H1 (cell line): ENCODE measurements at regions not wholly inside any gene's neighbourhood (a gene's known extent, or its start where the extent isn't known, plus 50 kb on each side); places are given as distances from the start of the nearest gene placed in this dataset.

Source experiments
- ASH2L ChIP-seq: fragments of 200-600, 300-600 bp; sonication (generic); IDR thresholded peaks from one replicate; pipeline ENCODE4 v1.7.1; 2017; ENCODE audit warnings: low read length
- BACH1 ChIP-seq: IDR thresholded peaks from 2 replicates; pipeline ENCODE4 v1.6.1; 2012; ENCODE audit warnings: low read length, improper control_type of control experiment
- GABPA ChIP-seq: IDR thresholded peaks from 2 replicates; pipeline ENCODE4 v1.6.1; 2011; ENCODE audit warnings: mild to moderate bottlenecking, low read length, moderate library complexity, borderline replicate concordance; ENCODE audit not compliant: insufficient read depth
- JUN ChIP-seq: IDR thresholded peaks from 2 replicates; pipeline ENCODE4 v1.6.1; 2011; ENCODE audit warnings: low read depth, mild to moderate bottlenecking, improper control_type of control experiment, low read length
- KDM4A ChIP-seq: IDR thresholded peaks from one replicate; pipeline ENCODE4 v1.7.1; 2012; ENCODE audit warnings: low read depth, mild to moderate bottlenecking, moderate library complexity, low read length, inconsistent platforms; ENCODE audit not compliant: severe bottlenecking
- POLR2AphosphoS5 ChIP-seq: IDR thresholded peaks from 2 replicates; pipeline ENCODE4 v1.6.1; 2011; ENCODE audit warnings: low read depth, low read length
- RAD21 ChIP-seq, 2 experiments: IDR thresholded peaks in 1 of 2; conservative IDR thresholded peaks in 1 of 2; 2 replicates each; pipeline ENCODE4 v1.6.1; 2011; ENCODE audit warnings: low read depth in 2 of 2, low read length in 2 of 2, improper control_type of control experiment in 1 of 2, inconsistent platforms in 1 of 2, mild to moderate bottlenecking in 1 of 2, moderate library complexity in 1 of 2
- RNF2 ChIP-seq: fragments of 200-900, 300-1000 bp; sonication (generic); IDR thresholded peaks from 2 replicates; pipeline ENCODE4 v1.7.1; 2016; ENCODE audit warnings: borderline replicate concordance, low read depth, mild to moderate bottlenecking, antibody characterized with exemption, low read length; ENCODE audit not compliant: poor library complexity, severe bottlenecking; ENCODE audit errors: missing control alignments
- SP4 ChIP-seq: IDR thresholded peaks from 2 replicates; pipeline ENCODE4 v1.6.1; 2012; ENCODE audit warnings: low read length, inconsistent platforms
- TEAD4 ChIP-seq: IDR thresholded peaks from 2 replicates; pipeline ENCODE4 v1.6.1; 2012; ENCODE audit warnings: low read depth, low read length, inconsistent platforms, mixed read lengths
- TF ChIP-seq, protein P1 (sequence below): fragments of 300-600 bp; sonication (generic); IDR thresholded peaks from 2 replicates; pipeline ENCODE4 v1.7.1; 2012; ENCODE audit warnings: low read length, moderate library complexity, mild to moderate bottlenecking, inconsistent platforms; ENCODE audit not compliant: insufficient replicate concordance

DNA sequence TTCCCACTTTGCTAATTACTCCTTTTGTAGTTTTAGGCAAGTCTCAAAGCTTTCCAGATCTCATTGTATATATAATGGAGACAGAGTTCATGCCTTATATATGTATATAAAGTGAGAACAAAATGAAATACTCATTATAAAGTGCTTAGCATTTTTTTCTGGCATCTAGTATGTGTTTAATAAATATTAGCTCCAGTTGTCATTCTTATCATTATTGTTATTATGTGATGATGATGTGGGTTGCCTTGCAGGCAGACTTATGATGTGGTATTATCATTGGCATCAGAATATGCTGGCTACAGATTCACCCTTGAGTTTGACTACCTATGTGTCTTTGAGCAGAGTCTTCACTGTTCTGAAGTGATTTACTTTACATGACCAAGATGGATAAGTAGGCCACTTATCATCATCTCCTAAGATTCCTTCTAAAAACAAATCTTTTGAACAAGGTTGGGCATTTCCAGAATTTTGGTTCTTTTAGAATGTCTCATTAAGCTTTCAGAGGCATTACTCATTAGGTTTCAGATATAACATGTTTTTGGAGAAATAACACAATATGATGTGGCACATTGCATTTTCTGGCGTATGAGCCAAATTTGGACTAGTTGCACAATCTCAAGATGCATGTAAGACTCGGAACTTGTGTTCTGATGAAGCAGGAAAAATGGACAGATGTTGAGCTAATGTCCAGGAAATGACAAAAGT, 145.6 kb upstream of the TNC start (continued):
- TF ChIP-seq, protein P1, sequence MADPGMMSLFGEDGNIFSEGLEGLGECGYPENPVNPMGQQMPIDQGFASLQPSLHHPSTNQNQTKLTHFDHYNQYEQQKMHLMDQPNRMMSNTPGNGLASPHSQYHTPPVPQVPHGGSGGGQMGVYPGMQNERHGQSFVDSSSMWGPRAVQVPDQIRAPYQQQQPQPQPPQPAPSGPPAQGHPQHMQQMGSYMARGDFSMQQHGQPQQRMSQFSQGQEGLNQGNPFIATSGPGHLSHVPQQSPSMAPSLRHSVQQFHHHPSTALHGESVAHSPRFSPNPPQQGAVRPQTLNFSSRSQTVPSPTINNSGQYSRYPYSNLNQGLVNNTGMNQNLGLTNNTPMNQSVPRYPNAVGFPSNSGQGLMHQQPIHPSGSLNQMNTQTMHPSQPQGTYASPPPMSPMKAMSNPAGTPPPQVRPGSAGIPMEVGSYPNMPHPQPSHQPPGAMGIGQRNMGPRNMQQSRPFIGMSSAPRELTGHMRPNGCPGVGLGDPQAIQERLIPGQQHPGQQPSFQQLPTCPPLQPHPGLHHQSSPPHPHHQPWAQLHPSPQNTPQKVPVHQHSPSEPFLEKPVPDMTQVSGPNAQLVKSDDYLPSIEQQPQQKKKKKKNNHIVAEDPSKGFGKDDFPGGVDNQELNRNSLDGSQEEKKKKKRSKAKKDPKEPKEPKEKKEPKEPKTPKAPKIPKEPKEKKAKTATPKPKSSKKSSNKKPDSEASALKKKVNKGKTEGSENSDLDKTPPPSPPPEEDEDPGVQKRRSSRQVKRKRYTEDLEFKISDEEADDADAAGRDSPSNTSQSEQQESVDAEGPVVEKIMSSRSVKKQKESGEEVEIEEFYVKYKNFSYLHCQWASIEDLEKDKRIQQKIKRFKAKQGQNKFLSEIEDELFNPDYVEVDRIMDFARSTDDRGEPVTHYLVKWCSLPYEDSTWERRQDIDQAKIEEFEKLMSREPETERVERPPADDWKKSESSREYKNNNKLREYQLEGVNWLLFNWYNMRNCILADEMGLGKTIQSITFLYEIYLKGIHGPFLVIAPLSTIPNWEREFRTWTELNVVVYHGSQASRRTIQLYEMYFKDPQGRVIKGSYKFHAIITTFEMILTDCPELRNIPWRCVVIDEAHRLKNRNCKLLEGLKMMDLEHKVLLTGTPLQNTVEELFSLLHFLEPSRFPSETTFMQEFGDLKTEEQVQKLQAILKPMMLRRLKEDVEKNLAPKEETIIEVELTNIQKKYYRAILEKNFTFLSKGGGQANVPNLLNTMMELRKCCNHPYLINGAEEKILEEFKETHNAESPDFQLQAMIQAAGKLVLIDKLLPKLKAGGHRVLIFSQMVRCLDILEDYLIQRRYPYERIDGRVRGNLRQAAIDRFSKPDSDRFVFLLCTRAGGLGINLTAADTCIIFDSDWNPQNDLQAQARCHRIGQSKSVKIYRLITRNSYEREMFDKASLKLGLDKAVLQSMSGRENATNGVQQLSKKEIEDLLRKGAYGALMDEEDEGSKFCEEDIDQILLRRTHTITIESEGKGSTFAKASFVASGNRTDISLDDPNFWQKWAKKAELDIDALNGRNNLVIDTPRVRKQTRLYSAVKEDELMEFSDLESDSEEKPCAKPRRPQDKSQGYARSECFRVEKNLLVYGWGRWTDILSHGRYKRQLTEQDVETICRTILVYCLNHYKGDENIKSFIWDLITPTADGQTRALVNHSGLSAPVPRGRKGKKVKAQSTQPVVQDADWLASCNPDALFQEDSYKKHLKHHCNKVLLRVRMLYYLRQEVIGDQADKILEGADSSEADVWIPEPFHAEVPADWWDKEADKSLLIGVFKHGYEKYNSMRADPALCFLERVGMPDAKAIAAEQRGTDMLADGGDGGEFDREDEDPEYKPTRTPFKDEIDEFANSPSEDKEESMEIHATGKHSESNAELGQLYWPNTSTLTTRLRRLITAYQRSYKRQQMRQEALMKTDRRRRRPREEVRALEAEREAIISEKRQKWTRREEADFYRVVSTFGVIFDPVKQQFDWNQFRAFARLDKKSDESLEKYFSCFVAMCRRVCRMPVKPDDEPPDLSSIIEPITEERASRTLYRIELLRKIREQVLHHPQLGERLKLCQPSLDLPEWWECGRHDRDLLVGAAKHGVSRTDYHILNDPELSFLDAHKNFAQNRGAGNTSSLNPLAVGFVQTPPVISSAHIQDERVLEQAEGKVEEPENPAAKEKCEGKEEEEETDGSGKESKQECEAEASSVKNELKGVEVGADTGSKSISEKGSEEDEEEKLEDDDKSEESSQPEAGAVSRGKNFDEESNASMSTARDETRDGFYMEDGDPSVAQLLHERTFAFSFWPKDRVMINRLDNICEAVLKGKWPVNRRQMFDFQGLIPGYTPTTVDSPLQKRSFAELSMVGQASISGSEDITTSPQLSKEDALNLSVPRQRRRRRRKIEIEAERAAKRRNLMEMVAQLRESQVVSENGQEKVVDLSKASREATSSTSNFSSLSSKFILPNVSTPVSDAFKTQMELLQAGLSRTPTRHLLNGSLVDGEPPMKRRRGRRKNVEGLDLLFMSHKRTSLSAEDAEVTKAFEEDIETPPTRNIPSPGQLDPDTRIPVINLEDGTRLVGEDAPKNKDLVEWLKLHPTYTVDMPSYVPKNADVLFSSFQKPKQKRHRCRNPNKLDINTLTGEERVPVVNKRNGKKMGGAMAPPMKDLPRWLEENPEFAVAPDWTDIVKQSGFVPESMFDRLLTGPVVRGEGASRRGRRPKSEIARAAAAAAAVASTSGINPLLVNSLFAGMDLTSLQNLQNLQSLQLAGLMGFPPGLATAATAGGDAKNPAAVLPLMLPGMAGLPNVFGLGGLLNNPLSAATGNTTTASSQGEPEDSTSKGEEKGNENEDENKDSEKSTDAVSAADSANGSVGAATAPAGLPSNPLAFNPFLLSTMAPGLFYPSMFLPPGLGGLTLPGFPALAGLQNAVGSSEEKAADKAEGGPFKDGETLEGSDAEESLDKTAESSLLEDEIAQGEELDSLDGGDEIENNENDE: no peak
- TF ChIP-seq ASH2L: no peak
- no peak for TF ChIP-seq POLR2AphosphoS5
- TF ChIP-seq KDM4A: no peak
- no peak for TF ChIP-seq RNF2
- TF ChIP-seq RAD21 (IDR thresholded peaks at IDR 0.05 in 1 of 2, conservative IDR thresholded peaks at IDR 0.05 in 1 of 2; ENCODE audit: low read depth in 2 of 2, low read length in 2 of 2): no peak
- no peak for TF ChIP-seq SP4
- TF ChIP-seq BACH1: no peak
- TF ChIP-seq GABPA: no peak
- TF ChIP-seq JUN: no peak
- TF ChIP-seq TEAD4: no peak
